SK-N-SH (cell line): ENCODE measurements at regions not wholly inside any gene's neighbourhood (a gene's known extent, or its start where the extent isn't known, plus 50 kb on each side); places are given as distances from the start of the nearest gene placed in this dataset.

Source experiments
- CTCF ChIP-seq: fragments of 200-600 bp; sonication (generic); IDR thresholded peaks from 2 replicates; pipeline ENCODE4 v1.6.1; 2017; ENCODE audit warnings: antibody characterized with exemption, mild to moderate bottlenecking, moderate library complexity
- EP300 ChIP-seq, 2 experiments: IDR thresholded peaks; 2 replicates each; pipeline versions ENCODE4 v1.4.0 to v1.6.1; 2012; ENCODE audit warnings: borderline replicate concordance in 1 of 2, low read depth in 1 of 2, low read length in 1 of 2
- EZH2phosphoT487 ChIP-seq: fragments of 200-600 bp; sonication (generic); IDR thresholded peaks from 2 replicates; pipeline ENCODE4 v1.6.1; 2017; ENCODE audit warnings: low read depth, mixed run types, mild to moderate bottlenecking, antibody characterized with exemption, moderate library complexity, borderline replicate concordance
- GATA2 ChIP-seq: sonication (generic); formaldehyde crosslinking; IDR thresholded peaks from 2 replicates; pipeline ENCODE4 v1.5.0; 2020; ENCODE audit warnings: mild to moderate bottlenecking, missing genetic modification reagents
- MEF2A ChIP-seq: IDR thresholded peaks from 2 replicates; pipeline ENCODE4 v1.4.0; 2012; ENCODE audit warnings: low read depth, borderline replicate concordance
- POLR2AphosphoS5 ChIP-seq: IDR thresholded peaks from 2 replicates; pipeline ENCODE4 v1.6.1; 2012; ENCODE audit warnings: low read depth, low read length
- RFX5 ChIP-seq: IDR thresholded peaks from 2 replicates; pipeline ENCODE4 v1.6.1; 2012; ENCODE audit warnings: mild to moderate bottlenecking, improper control_type of control experiment, low read length
- SIN3A ChIP-seq: IDR thresholded peaks from 2 replicates; pipeline ENCODE4 v1.6.1; 2012; ENCODE audit warnings: low read depth, mild to moderate bottlenecking, low read length, moderate library complexity, borderline replicate concordance
- TF ChIP-seq, protein P1 (sequence below): IDR thresholded peaks from 2 replicates; pipeline ENCODE4 v1.4.0; 2012; ENCODE audit warnings: low read depth, borderline replicate concordance

GRCh38 chr17:14921936-14922335, 343.2 kb downstream of the PMP22 start:
- no peak for TF ChIP-seq MEF2A
- no peak for TF ChIP-seq EZH2phosphoT487
- TF ChIP-seq GATA2 = no peak
- no peak for TF ChIP-seq CTCF
- no peak for TF ChIP-seq EP300 (IDR thresholded peaks at IDR 0.05; ENCODE audit: borderline replicate concordance in 1 of 2, low read depth in 1 of 2, low read length in 1 of 2)
- no peak for TF ChIP-seq RFX5
- TF ChIP-seq POLR2AphosphoS5 = no peak
- TF ChIP-seq, protein P1, sequence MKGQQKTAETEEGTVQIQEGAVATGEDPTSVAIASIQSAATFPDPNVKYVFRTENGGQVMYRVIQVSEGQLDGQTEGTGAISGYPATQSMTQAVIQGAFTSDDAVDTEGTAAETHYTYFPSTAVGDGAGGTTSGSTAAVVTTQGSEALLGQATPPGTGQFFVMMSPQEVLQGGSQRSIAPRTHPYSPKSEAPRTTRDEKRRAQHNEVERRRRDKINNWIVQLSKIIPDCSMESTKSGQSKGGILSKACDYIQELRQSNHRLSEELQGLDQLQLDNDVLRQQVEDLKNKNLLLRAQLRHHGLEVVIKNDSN = no peak
- TF ChIP-seq SIN3A = no peak
